Naive thymus-derived CD4-positive, alpha-beta T cell (primary cell): ENCODE measurements at regions not wholly inside any gene's neighbourhood (a gene's known extent, or its start where the extent isn't known, plus 50 kb on each side); places are given as distances from the start of the nearest gene placed in this dataset.

Experiments used
- ATAC-seq: fragments of 150-1000 bp; cut with Tn5 transposase; 2 replicates; pipeline ENCODE4 v1.10.0; 2021; ENCODE audit warnings: mild to moderate bottlenecking, moderate library complexity
- CTCF ChIA-PET: fragments of 350-600 bp; sonication (Branson Sonifier 250); formaldehyde crosslinking; loops from one replicate; lab custom pipeline; 2021; ENCODE audit warnings: antibody characterized with exemption; lab: Charles Lee
- POLR2A ChIA-PET: fragments of 350-600 bp; sonication (Branson Sonifier 250); formaldehyde crosslinking; loops from one replicate; lab custom pipeline; 2021; ENCODE audit warnings: antibody characterized with exemption, inconsistent platforms; lab: Charles Lee
- DNase-seq, 9 donors: peaks; one replicate each; pipeline versions ENCODE4 v3.0.0 to v3.0.0-alpha.2; 2020 to 2022; ENCODE audit warnings: mixed read lengths in 1 of 9
- H3K27ac ChIP-seq: one replicate; pipeline ENCODE4 v1.7.0; 2013; ENCODE audit warnings: mild to moderate bottlenecking, low read depth, low read length, moderate library complexity
- H3K27me3 ChIP-seq, 2 donors: one replicate each; pipeline ENCODE4 v1.7.0; 2013; ENCODE audit warnings: low read length in 2 of 2, mild to moderate bottlenecking in 2 of 2, moderate library complexity in 2 of 2; ENCODE audit not compliant: control insufficient read depth in 2 of 2, insufficient read depth in 2 of 2
- H3K36me3 ChIP-seq, 3 experiments: 1 replicate in 2 of 3; 2 replicates in 1 of 3; pipeline ENCODE4 v1.7.0; 2013; ENCODE audit warnings: low read length in 3 of 3, mild to moderate bottlenecking in 3 of 3, moderate library complexity in 1 of 3; ENCODE audit not compliant: insufficient read depth in 3 of 3, control insufficient read depth in 2 of 3
- H3K4me1 ChIP-seq, 2 donors: one replicate each; pipeline ENCODE4 v1.7.0; 2013; ENCODE audit warnings: low read length in 2 of 2, mild to moderate bottlenecking in 2 of 2, moderate library complexity in 1 of 2; ENCODE audit not compliant: control insufficient read depth in 2 of 2, insufficient read depth in 2 of 2
- H3K4me3 ChIP-seq: 2 replicates; pipeline ENCODE4 v1.7.0; 2013; ENCODE audit warnings: mild to moderate bottlenecking, low read length
- H3K9me3 ChIP-seq, 3 experiments: 1 replicate in 2 of 3; 2 replicates in 1 of 3; pipeline ENCODE4 v1.7.0; 2013; ENCODE audit warnings: low read length in 3 of 3; ENCODE audit not compliant: control insufficient read depth in 2 of 3
- H3K27ac Mint-ChIP-seq, 9 donors: one replicate each; pipeline ENCODE4 v1.8.0; 2020 to 2022; ENCODE audit warnings: mixed read lengths in 9 of 9, mild to moderate bottlenecking in 8 of 9, moderate library complexity in 5 of 9, inconsistent platforms in 2 of 9
- H3K27me3 Mint-ChIP-seq, 5 donors: one replicate each; pipeline ENCODE4 v1.8.0; 2021 to 2022; ENCODE audit warnings: mixed read lengths in 5 of 5, mild to moderate bottlenecking in 1 of 5
- H3K36me3 Mint-ChIP-seq, 5 donors: one replicate each; pipeline ENCODE4 v1.8.0; 2020 to 2022; ENCODE audit warnings: mixed read lengths in 5 of 5, mild to moderate bottlenecking in 3 of 5, inconsistent platforms in 1 of 5
- H3K4me1 Mint-ChIP-seq, 7 donors: one replicate each; pipeline ENCODE4 v1.8.0; 2020 to 2022; ENCODE audit warnings: mixed read lengths in 7 of 7, mild to moderate bottlenecking in 3 of 7, inconsistent platforms in 1 of 7
- H3K4me3 Mint-ChIP-seq, 10 donors: one replicate each; pipeline ENCODE4 v1.8.0; 2020 to 2022; ENCODE audit warnings: mild to moderate bottlenecking in 10 of 10, mixed read lengths in 10 of 10, moderate library complexity in 6 of 10, inconsistent platforms in 2 of 10
- H3K9me3 Mint-ChIP-seq, 11 donors: one replicate each; pipeline ENCODE4 v1.8.0; 2020 to 2022; ENCODE audit warnings: mixed read lengths in 11 of 11, mild to moderate bottlenecking in 4 of 11, inconsistent platforms in 1 of 11, moderate library complexity in 1 of 11
- intact Hi-C, 2 donors: fragments of 100-400 bp; cut with micrococcal nuclease; formaldehyde crosslinking; loops; one replicate each; pipeline ENCODE4 v1.15.1; 2023

GRCh38 chr11:45525393-45525792 is 140.0 kb downstream of the CHST1 start:
- ATAC-seq: no peak

GRCh38 chr11:45523760-45524159 is 141.7 kb downstream of the CHST1 start:
- DNase-seq: no peak
- H3K4me1 ChIP-seq: no peaks in the 10 kb centered on the region
- no peak for ATAC-seq
- no peaks in the 10 kb centered on the region for H3K36me3 ChIP-seq
- POLR2A ChIA-PET: no interaction called here
- Mint-ChIP-seq H3K9me3 (peaks cover 4 to 40% (median 14%) of the 10 kb centered on the region in 11 donors), H3K36me3 (peaks cover 0 to 8% (median 3%) of the 10 kb centered on the region in 5 donors), H3K4me3 (peak overlapping the region in 1 of 10 donors; percentile 30), H3K27me3 (peaks cover 0 to 11% (median 10%) of the 10 kb centered on the region in 5 donors), H3K27ac (no peak overlapping the region), H3K4me1 (peaks cover 0 to 6% (median 0%) of the 10 kb centered on the region in 7 donors)
- intact Hi-C loops: no loop called here
- no peaks in the 10 kb centered on the region for H3K9me3 ChIP-seq
- no peak overlapping the region for H3K4me3 ChIP-seq
- no peak overlapping the region for H3K27ac ChIP-seq
- CTCF ChIA-PET: no interaction called here
- no peaks in the 10 kb centered on the region for H3K27me3 ChIP-seq

More at GRCh38 chr11:45525393-45525792, 140.0 kb downstream of the CHST1 start:
- H3K36me3 Mint-ChIP-seq: peaks cover 0 to 8% (median 3%) of the 10 kb centered on the region in 5 donors
- ChIA-PET CTCF (no interaction called here), POLR2A (no interaction called here)
- no peaks in the 10 kb centered on the region for H3K9me3 ChIP-seq
- no peak overlapping the region for H3K27ac ChIP-seq
- no peak overlapping the region for H3K4me3 Mint-ChIP-seq
- no peaks in the 10 kb centered on the region for H3K4me1 ChIP-seq
- intact Hi-C loops: no loop called here
- no peaks in the 10 kb centered on the region for H3K27me3 ChIP-seq
- no peak for DNase-seq
- peaks cover 0 to 6% (median 0%) of the 10 kb centered on the region in 7 donors for H3K4me1 Mint-ChIP-seq
- peaks cover 4 to 40% (median 14%) of the 10 kb centered on the region in 11 donors for H3K9me3 Mint-ChIP-seq
- peaks cover 0 to 15% (median 10%) of the 10 kb centered on the region in 5 donors for H3K27me3 Mint-ChIP-seq
- no peak overlapping the region for H3K27ac Mint-ChIP-seq
- no peak overlapping the region for H3K4me3 ChIP-seq
- H3K36me3 ChIP-seq: no peaks in the 10 kb centered on the region

GRCh38 chr11:45518833-45519535 is 146.4 kb downstream of the CHST1 start:
- H3K36me3 Mint-ChIP-seq: peaks cover 0 to 8% (median 3%) of the 10 kb centered on the region in 5 donors
- H3K36me3 ChIP-seq: no peaks in the 10 kb centered on the region
- H3K9me3 ChIP-seq: no peaks in the 10 kb centered on the region
- H3K27me3 Mint-ChIP-seq: peaks cover 0 to 10% (median 4%) of the 10 kb centered on the region in 5 donors
- H3K4me1 Mint-ChIP-seq: no peaks in the 10 kb centered on the region
- H3K27ac ChIP-seq: no peak overlapping the region
- peaks cover 4 to 33% (median 9%) of the 10 kb centered on the region in 11 donors for H3K9me3 Mint-ChIP-seq
- H3K4me3 ChIP-seq: no peak overlapping the region
- POLR2A ChIA-PET: no interaction called here
- H3K27me3 ChIP-seq: no peaks in the 10 kb centered on the region
- DNase-seq (no peak), ATAC-seq (peak; percentile 64)
- H3K27ac Mint-ChIP-seq: no peak overlapping the region
- CTCF ChIA-PET: no interaction called here
- H3K4me3 Mint-ChIP-seq: no peak overlapping the region
- intact Hi-C loops: no loop called here
- no peaks in the 10 kb centered on the region for H3K4me1 ChIP-seq

GRCh38 chr11:45518141-45518832 is 147.1 kb downstream of the CHST1 start:
- peaks cover 4 to 26% (median 6%) of the 10 kb centered on the region in 11 donors for H3K9me3 Mint-ChIP-seq
- POLR2A ChIA-PET: no interaction called here
- no peak for ATAC-seq

GRCh38 chr11:45517171-45517770 is 148.2 kb downstream of the CHST1 start:
- Mint-ChIP-seq H3K27me3 (peaks cover 0 to 9% (median 5%) of the 10 kb centered on the region in 5 donors), H3K36me3 (peaks cover 0 to 3% (median under 1%) of the 10 kb centered on the region in 5 donors), H3K4me1 (no peaks in the 10 kb centered on the region), H3K4me3 (no peak overlapping the region), H3K27ac (no peak overlapping the region), H3K9me3 (peaks cover 0 to 16% (median under 1%) of the 10 kb centered on the region in 11 donors)
- intact Hi-C loops: no loop called here
- ATAC-seq: no peak
- H3K36me3 ChIP-seq: no peaks in the 10 kb centered on the region
- ChIA-PET CTCF (no interaction called here), POLR2A (no interaction called here)
- H3K27ac ChIP-seq: no peak overlapping the region
- no peak overlapping the region for H3K4me3 ChIP-seq
- DNase-seq: no peak
- H3K9me3 ChIP-seq: no peaks in the 10 kb centered on the region
- no peaks in the 10 kb centered on the region for H3K4me1 ChIP-seq
- H3K27me3 ChIP-seq: no peaks in the 10 kb centered on the region

More at GRCh38 chr11:45518141-45518832, 147.1 kb downstream of the CHST1 start:
- Mint-ChIP-seq H3K36me3 (peaks cover 0 to 5% (median 3%) of the 10 kb centered on the region in 5 donors), H3K27me3 (peaks cover 0 to 10% (median 6%) of the 10 kb centered on the region in 5 donors), H3K27ac (no peak overlapping the region), H3K4me1 (no peaks in the 10 kb centered on the region), H3K4me3 (no peak overlapping the region)
- H3K27me3 ChIP-seq: no peaks in the 10 kb centered on the region
- H3K9me3 ChIP-seq: no peaks in the 10 kb centered on the region
- no peak for DNase-seq
- no peaks in the 10 kb centered on the region for H3K4me1 ChIP-seq
- CTCF ChIA-PET: no interaction called here
- no peak overlapping the region for H3K4me3 ChIP-seq
- H3K27ac ChIP-seq: no peak overlapping the region
- H3K36me3 ChIP-seq: no peaks in the 10 kb centered on the region
- intact Hi-C loops: no loop called here

- H3K27me3 Mint-ChIP-seq: peaks cover 0 to 15% (median 9%) of the 10 kb centered on the region in 5 donors
- ChIA-PET CTCF (no interaction called here), POLR2A (no interaction called here)
- no peak overlapping the region for H3K4me3 Mint-ChIP-seq
- DNase-seq (no peak), ATAC-seq (no peak)
- no peak overlapping the region for H3K27ac ChIP-seq
- no peaks in the 10 kb centered on the region for H3K36me3 ChIP-seq
- no peak overlapping the region for H3K27ac Mint-ChIP-seq
- peaks cover 0 to 3% (median 0%) of the 10 kb centered on the region in 11 donors for H3K9me3 Mint-ChIP-seq
- intact Hi-C loops: no loop called here
- H3K9me3 ChIP-seq: no peaks in the 10 kb centered on the region
- H3K36me3 Mint-ChIP-seq: no peaks in the 10 kb centered on the region
- no peaks in the 10 kb centered on the region for H3K27me3 ChIP-seq
- H3K4me1 ChIP-seq: no peaks in the 10 kb centered on the region
- H3K4me3 ChIP-seq: no peak overlapping the region
- H3K4me1 Mint-ChIP-seq: no peaks in the 10 kb centered on the region
Observed at GRCh38 chr11:45513821-45514340, 151.5 kb downstream of the CHST1 start.
